Liver (tissue), 2 donors: ENCODE measurements at regions not wholly inside any gene's neighbourhood (a gene's known extent, or its start where the extent isn't known, plus 50 kb on each side); places are given as distances from the start of the nearest gene placed in this dataset.

Source experiments
- TF ChIP-seq, protein P1 (sequence below): IDR thresholded peaks from 2 replicates; pipeline ENCODE4 v1.6.1; 2016; ENCODE audit warnings: antibody characterized with exemption
- TF ChIP-seq, protein P2 (sequence below): IDR thresholded peaks from 2 replicates; pipeline ENCODE4 v1.6.1; 2016; ENCODE audit warnings: antibody characterized with exemption
- donor health status: healthy.

DNA sequence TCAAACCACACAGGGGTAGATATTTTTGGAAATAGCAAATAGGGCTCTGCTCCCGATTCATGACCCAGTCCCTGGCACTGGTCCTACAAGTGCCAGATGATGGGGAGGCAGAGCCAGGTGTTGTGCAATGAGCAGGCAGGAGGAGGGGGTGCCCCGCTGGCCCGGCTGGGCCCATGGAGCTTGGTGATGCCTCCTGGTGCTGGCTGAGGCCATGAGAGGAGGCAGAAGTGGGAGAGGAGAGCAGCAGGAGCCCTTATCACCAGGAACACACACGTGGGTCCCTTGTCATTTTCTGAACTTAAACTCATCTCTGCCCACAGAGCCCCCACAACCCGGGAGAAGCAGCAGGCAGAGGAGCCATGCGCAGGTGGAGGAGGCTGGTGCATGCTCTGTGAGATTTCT lies 90.5 kb upstream of the MAPK4 start:
- TF ChIP-seq, protein P1, sequence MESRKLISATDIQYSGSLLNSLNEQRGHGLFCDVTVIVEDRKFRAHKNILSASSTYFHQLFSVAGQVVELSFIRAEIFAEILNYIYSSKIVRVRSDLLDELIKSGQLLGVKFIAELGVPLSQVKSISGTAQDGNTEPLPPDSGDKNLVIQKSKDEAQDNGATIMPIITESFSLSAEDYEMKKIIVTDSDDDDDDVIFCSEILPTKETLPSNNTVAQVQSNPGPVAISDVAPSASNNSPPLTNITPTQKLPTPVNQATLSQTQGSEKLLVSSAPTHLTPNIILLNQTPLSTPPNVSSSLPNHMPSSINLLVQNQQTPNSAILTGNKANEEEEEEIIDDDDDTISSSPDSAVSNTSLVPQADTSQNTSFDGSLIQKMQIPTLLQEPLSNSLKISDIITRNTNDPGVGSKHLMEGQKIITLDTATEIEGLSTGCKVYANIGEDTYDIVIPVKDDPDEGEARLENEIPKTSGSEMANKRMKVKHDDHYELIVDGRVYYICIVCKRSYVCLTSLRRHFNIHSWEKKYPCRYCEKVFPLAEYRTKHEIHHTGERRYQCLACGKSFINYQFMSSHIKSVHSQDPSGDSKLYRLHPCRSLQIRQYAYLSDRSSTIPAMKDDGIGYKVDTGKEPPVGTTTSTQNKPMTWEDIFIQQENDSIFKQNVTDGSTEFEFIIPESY = no peak
- TF ChIP-seq, protein P2, sequence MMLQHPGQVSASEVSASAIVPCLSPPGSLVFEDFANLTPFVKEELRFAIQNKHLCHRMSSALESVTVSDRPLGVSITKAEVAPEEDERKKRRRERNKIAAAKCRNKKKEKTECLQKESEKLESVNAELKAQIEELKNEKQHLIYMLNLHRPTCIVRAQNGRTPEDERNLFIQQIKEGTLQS = no peak
